Upper lobe of right lung (tissue), 1 donor: ENCODE measurements at regions not wholly inside any gene's neighbourhood (a gene's known extent, or its start where the extent isn't known, plus 50 kb on each side); places are given as distances from the start of the nearest gene placed in this dataset.

Experiments
- ATAC-seq: fragments of 200-7000 bp; cut with Tn5 transposase; one replicate; pipeline ENCODE4 v1.9.1; 2020; ENCODE audit warnings: mild to moderate bottlenecking, moderate library complexity
- DNase-seq: peaks from one replicate; pipeline ENCODE4 v3.0.0-alpha.2; 2020
- H3K27ac ChIP-seq: fragments of 200-600 bp; one replicate; pipeline ENCODE4 v1.8.0; 2022
- H3K27me3 ChIP-seq: fragments of 200-600 bp; one replicate; pipeline ENCODE4 v1.8.0; 2022; ENCODE audit warnings: mild to moderate bottlenecking
- H3K36me3 ChIP-seq: fragments of 200-600 bp; one replicate; pipeline ENCODE4 v1.8.0; 2022
- H3K4me1 ChIP-seq: fragments of 200-600 bp; one replicate; pipeline ENCODE4 v1.8.0; 2022
- H3K4me3 ChIP-seq: fragments of 200-600 bp; one replicate; pipeline ENCODE4 v1.8.0; 2022; ENCODE audit warnings: mild to moderate bottlenecking
- H3K9me3 ChIP-seq: fragments of 200-600 bp; one replicate; pipeline ENCODE4 v1.8.0; 2022
- CTCF ChIP-seq: fragments of 200-600 bp; IDR thresholded peaks from one replicate; pipeline ENCODE4 v1.8.0; 2022; ENCODE audit warnings: antibody characterized with exemption
- intact Hi-C: fragments of 100-400 bp; cut with DNase I; formaldehyde crosslinking; loops from one replicate; pipeline ENCODE4 v1.11.0; 2022
- donor health status: DM: no; HTN: yes; CAD: no; lungs with severe emphysema.

DNA sequence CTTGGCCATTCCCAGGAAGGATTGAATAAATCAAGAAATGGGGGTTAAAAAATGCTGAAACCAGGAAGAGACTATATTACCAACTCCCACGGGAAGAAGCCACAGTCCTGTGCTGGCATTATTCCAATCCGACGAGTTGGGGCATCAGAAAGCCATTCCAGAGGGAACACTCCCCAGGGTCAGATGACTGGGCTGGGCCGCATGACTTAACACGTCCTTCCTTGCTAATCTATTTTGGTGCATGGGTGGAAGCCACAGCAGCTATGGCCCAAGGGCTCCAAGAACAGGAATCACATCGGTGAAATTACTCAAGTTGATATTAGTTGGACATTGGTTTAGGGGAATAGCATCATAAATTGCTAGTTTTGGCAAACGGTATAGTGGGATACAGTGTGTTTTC is 592.9 kb upstream of the NRP1 start:
- no peak for ATAC-seq
- no peak for DNase-seq

GRCh38 chr10:33921970-33922605 is 587.6 kb upstream of the NRP1 start:
- H3K27me3 ChIP-seq: no peaks in the 10 kb centered on the region
- intact Hi-C loops: no loop called here
- DNase-seq (no peak), ATAC-seq (no peak)
- no peaks in the 10 kb centered on the region for H3K9me3 ChIP-seq
- no peaks in the 10 kb centered on the region for H3K4me1 ChIP-seq
- no peak overlapping the region for H3K4me3 ChIP-seq
- TF ChIP-seq CTCF: no peak
- H3K27ac ChIP-seq: no peak overlapping the region
- no peaks in the 10 kb centered on the region for H3K36me3 ChIP-seq

More for the DNA sequence above, 592.9 kb upstream of the NRP1 start:
- H3K36me3 ChIP-seq: no peaks in the 10 kb centered on the region
- H3K4me1 ChIP-seq: no peaks in the 10 kb centered on the region
- no peak overlapping the region for H3K27ac ChIP-seq
- intact Hi-C loops: no loop called here
- H3K4me3 ChIP-seq: no peak overlapping the region
- no peaks in the 10 kb centered on the region for H3K27me3 ChIP-seq
- no peak for TF ChIP-seq CTCF
- H3K9me3 ChIP-seq: no peaks in the 10 kb centered on the region

DNA sequence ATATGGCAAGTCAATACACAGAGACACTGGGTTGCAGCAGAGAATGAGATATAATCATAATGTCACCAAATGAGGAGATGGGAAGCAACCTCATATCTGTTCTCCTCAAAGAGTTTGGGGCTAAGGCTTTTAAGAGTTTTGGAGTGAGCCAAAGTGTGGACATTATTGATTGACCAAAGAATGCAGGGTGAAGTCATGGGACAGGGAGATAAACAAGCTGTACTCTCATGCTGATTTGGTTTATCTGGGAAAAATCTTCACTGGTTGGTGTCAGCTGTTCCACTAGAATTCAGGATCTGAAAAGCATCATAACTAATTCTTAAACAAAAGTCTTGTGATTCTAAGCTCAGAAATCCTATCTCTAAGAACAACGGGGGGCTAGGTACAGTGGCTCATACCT is 585.9 kb upstream of the NRP1 start:
- Histone ChIP-seq H3K9me3 (no peaks in the 10 kb centered on the region), H3K4me3 (no peak overlapping the region), H3K27ac (no peak overlapping the region), H3K4me1 (no peaks in the 10 kb centered on the region), H3K27me3 (no peaks in the 10 kb centered on the region), H3K36me3 (no peaks in the 10 kb centered on the region)
- intact Hi-C loops: no loop called here
- no peak for DNase-seq
- TF ChIP-seq CTCF: no peak
- ATAC-seq: no peak

DNA sequence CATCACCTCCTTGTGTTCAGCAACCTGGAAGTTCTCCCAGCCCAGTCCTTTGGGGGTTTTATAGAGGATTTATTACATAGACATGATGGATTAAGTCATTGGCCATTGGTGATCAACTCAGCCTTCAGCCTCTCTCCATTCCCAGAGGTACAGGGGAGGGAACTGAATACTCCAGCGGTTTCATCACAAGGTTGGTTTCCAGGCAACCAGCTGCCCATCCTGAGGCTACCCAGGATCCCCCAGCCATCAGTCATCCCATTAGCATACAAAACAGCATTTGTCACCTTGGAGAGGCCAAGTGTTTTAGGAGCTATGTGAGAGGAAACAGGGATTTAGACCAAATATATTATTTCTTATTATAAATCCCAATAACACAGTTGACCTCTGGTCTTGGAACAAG is 584.8 kb upstream of the NRP1 start:
- intact Hi-C loops: no loop called here
- Histone ChIP-seq H3K36me3 (no peaks in the 10 kb centered on the region), H3K27me3 (no peaks in the 10 kb centered on the region), H3K4me3 (no peak overlapping the region), H3K4me1 (no peaks in the 10 kb centered on the region), H3K9me3 (no peaks in the 10 kb centered on the region), H3K27ac (no peak overlapping the region)
- DNase-seq (no peak), ATAC-seq (no peak)
- TF ChIP-seq CTCF: no peak

- intact Hi-C loops: no loop called here
- no peak for TF ChIP-seq CTCF
Observed at GRCh38 chr10:33917069-33917780, 582.8 kb upstream of the NRP1 start.

More at GRCh38 chr10:33917069-33917780, 582.8 kb upstream of the NRP1 start:
- ATAC-seq: no peak
- Histone ChIP-seq H3K27me3 (no peaks in the 10 kb centered on the region), H3K4me1 (no peaks in the 10 kb centered on the region), H3K9me3 (no peaks in the 10 kb centered on the region), H3K36me3 (no peaks in the 10 kb centered on the region), H3K4me3 (no peak overlapping the region), H3K27ac (no peak overlapping the region)
- DNase-seq: no peak
